ENCODE measurements at regions not wholly inside any gene's neighbourhood (a gene's known extent, or its start where the extent isn't known, plus 50 kb on each side); places are given as distances from the start of the nearest gene placed in this dataset.

- TF ChIP-seq, protein P1, sequence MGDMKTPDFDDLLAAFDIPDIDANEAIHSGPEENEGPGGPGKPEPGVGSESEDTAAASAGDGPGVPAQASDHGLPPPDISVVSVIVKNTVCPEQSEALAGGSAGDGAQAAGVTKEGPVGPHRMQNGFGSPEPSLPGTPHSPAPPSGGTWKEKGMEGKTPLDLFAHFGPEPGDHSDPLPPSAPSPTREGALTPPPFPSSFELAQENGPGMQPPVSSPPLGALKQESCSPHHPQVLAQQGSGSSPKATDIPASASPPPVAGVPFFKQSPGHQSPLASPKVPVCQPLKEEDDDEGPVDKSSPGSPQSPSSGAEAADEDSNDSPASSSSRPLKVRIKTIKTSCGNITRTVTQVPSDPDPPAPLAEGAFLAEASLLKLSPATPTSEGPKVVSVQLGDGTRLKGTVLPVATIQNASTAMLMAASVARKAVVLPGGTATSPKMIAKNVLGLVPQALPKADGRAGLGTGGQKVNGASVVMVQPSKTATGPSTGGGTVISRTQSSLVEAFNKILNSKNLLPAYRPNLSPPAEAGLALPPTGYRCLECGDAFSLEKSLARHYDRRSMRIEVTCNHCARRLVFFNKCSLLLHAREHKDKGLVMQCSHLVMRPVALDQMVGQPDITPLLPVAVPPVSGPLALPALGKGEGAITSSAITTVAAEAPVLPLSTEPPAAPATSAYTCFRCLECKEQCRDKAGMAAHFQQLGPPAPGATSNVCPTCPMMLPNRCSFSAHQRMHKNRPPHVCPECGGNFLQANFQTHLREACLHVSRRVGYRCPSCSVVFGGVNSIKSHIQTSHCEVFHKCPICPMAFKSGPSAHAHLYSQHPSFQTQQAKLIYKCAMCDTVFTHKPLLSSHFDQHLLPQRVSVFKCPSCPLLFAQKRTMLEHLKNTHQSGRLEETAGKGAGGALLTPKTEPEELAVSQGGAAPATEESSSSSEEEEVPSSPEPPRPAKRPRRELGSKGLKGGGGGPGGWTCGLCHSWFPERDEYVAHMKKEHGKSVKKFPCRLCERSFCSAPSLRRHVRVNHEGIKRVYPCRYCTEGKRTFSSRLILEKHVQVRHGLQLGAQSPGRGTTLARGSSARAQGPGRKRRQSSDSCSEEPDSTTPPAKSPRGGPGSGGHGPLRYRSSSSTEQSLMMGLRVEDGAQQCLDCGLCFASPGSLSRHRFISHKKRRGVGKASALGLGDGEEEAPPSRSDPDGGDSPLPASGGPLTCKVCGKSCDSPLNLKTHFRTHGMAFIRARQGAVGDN (CRISPR knock-in tag; IDR thresholded peaks at IDR 0.05) = peak; percentile 59
- no peak for TF ChIP-seq ZNF569 (CRISPR knock-in tag; IDR thresholded peaks at IDR 0.05; ENCODE audit: borderline replicate concordance)
- 0 out of 2 replicates have a peak, but pooled peaks have one; percentile 2 for TF ChIP-seq CTCF (CRISPR knock-in tag; IDR thresholded peaks at IDR 0.05)
- TF ChIP-seq TAF15 (IDR thresholded peaks at IDR 0.05; ENCODE audit: low read depth, low read length, poor library complexity, severe bottlenecking) = no peak
- TF ChIP-seq ZIK1 (CRISPR knock-in tag; IDR thresholded peaks at IDR 0.05; ENCODE audit: borderline replicate concordance, low read depth) = no peak
- TF ChIP-seq HES4 (CRISPR knock-in tag; IDR thresholded peaks at IDR 0.05; ENCODE audit: borderline replicate concordance) = no peak
- TF ChIP-seq ZBTB21 (CRISPR knock-in tag; IDR thresholded peaks at IDR 0.05) = no peak
- TF ChIP-seq ZNF549 (CRISPR knock-in tag; IDR thresholded peaks at IDR 0.05) = no peak
- TF ChIP-seq NR2C2 (CRISPR knock-in tag; IDR thresholded peaks at IDR 0.05; ENCODE audit: borderline replicate concordance) = no peak
- 0 out of 2 replicates have a peak, but pooled peaks have one; percentile 8 for TF ChIP-seq ZBTB33 (CRISPR knock-in tag; IDR thresholded peaks at IDR 0.05)
- no peak for TF ChIP-seq ZBTB20 (CRISPR knock-in tag; IDR thresholded peaks at IDR 0.05; ENCODE audit: borderline replicate concordance, low read depth)
- TF ChIP-seq, protein P2, sequence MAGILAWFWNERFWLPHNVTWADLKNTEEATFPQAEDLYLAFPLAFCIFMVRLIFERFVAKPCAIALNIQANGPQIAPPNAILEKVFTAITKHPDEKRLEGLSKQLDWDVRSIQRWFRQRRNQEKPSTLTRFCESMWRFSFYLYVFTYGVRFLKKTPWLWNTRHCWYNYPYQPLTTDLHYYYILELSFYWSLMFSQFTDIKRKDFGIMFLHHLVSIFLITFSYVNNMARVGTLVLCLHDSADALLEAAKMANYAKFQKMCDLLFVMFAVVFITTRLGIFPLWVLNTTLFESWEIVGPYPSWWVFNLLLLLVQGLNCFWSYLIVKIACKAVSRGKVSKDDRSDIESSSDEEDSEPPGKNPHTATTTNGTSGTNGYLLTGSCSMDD (CRISPR knock-in tag; IDR thresholded peaks at IDR 0.05) = no peak
- 0 out of 2 replicates have a peak, but pooled peaks have one; percentile 18 for TF ChIP-seq ZNF263 (CRISPR knock-in tag; IDR thresholded peaks at IDR 0.05)
- no peak for TF ChIP-seq ATF7-NPFF (CRISPR knock-in tag; IDR thresholded peaks at IDR 0.05; ENCODE audit: low read depth)
- peak; percentile 24 for TF ChIP-seq RBM39 (IDR thresholded peaks at IDR 0.05; ENCODE audit: low read depth, low read length, poor library complexity, severe bottlenecking)
- TF ChIP-seq ZBTB25 (CRISPR knock-in tag; IDR thresholded peaks at IDR 0.05) = no peak
- no peak for TF ChIP-seq RCOR2 (CRISPR knock-in tag; IDR thresholded peaks at IDR 0.05)
Measured at GRCh38 chr16:85293904-85294642, 181.8 kb upstream of the CIBAR2 start (continued).
